D721Med (cell line): ENCODE measurements at regions not wholly inside any gene's neighbourhood (a gene's known extent, or its start where the extent isn't known, plus 50 kb on each side); places are given as distances from the start of the nearest gene placed in this dataset.

Experiments used
- DNase-seq: peaks from one replicate; pipeline ENCODE4 v3.0.0; 2011; ENCODE audit warnings: low spot score; ENCODE audit not compliant: insufficient read length
- FAIRE-seq: peaks from 2 replicates; lab custom pipeline; 2011; peaks lifted over from hg19 to GRCh38; lab: Jason Lieb, UNC
- CTCF ChIP-seq: IDR thresholded peaks from 2 replicates; pipeline ENCODE4 v1.5.1; 2012; ENCODE audit warnings: mild to moderate bottlenecking, control low read depth; ENCODE audit not compliant: insufficient read depth; ENCODE audit errors: missing control alignments

- no peak for TF ChIP-seq CTCF
- DNase-seq (no peak), FAIRE-seq (no peak)
Observed at GRCh38 chr9:129356871-129357772, 179.1 kb upstream of the IER5L start.

DNA sequence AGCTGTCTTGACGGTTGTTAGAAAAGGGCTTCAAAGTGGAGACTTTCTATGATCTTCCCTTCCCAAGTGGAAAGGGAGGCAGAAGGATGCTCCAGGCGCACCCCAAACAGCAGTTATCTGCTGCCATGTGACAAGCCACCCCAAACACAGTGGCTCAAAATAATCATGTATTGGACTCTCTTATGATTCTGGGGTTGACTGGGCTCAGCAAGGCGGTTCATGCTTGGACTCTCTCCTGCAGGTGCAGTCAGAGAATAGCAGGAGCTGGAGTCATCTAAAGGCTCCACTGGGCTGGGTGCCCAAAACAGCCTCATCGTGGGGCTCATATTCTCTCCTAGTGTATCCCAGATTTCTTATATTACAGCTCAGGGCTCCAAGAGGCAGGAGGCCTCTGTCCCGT, 177.6 kb upstream of the IER5L start:
- DNase-seq (no peak), FAIRE-seq (no peak)
- no peak for TF ChIP-seq CTCF

GRCh38 chr9:129354498-129354897, 176.4 kb upstream of the IER5L start:
- no peak for DNase-seq
- no peak for FAIRE-seq
- TF ChIP-seq CTCF, result no peak

- DNase-seq, result no peak
Observed at GRCh38 chr9:129353697-129354336, 175.8 kb upstream of the IER5L start.

GRCh38 chr9:129352146-129352865, 174.2 kb upstream of the IER5L start:
- FAIRE-seq (no peak), DNase-seq (no peak)
- TF ChIP-seq CTCF, result no peak

More at GRCh38 chr9:129353697-129354336, 175.8 kb upstream of the IER5L start:
- no peak for TF ChIP-seq CTCF
- FAIRE-seq, result no peak

GRCh38 chr9:129351642-129352145, 173.6 kb upstream of the IER5L start:
- DNase-seq (no peak), FAIRE-seq (no peak)
- TF ChIP-seq CTCF, result no peak
